Loucy (cell line): ENCODE measurements at regions not wholly inside any gene's neighbourhood (a gene's known extent, or its start where the extent isn't known, plus 50 kb on each side); places are given as distances from the start of the nearest gene placed in this dataset.

Source experiments
- CTCF ChIP-seq: fragments of 200-600 bp; sonication (generic); conservative IDR thresholded peaks from 2 replicates; pipeline ENCODE4 v1.5.1; 2014; ENCODE audit warnings: mild to moderate bottlenecking, antibody characterized with exemption, low read length
- EZH2phosphoT487 ChIP-seq: fragments of 200-600 bp; IDR thresholded peaks from 2 replicates; pipeline ENCODE4 v1.6.1; 2018; ENCODE audit warnings: antibody characterized with exemption, mild to moderate bottlenecking, moderate library complexity, borderline replicate concordance

GRCh38 chr12:111253213-111253612 lies 115.7 kb downstream of the PHETA1 start:
- no peak for TF ChIP-seq CTCF
- no peak for TF ChIP-seq EZH2phosphoT487
